GM12872 (cell line): ENCODE measurements at regions not wholly inside any gene's neighbourhood (a gene's known extent, or its start where the extent isn't known, plus 50 kb on each side); places are given as distances from the start of the nearest gene placed in this dataset.
A peak's percentile ranks its signal among the peaks of the same experiment; 100 is the strongest.

Experiments
- CTCF ChIP-seq: IDR thresholded peaks from 3 replicates; pipeline ENCODE4 v1.5.1; 2011; ENCODE audit warnings: low read depth, mild to moderate bottlenecking, low read length, moderate library complexity; ENCODE audit not compliant: insufficient read depth

GRCh38 chr2:9760902-9761228 is 82.4 kb upstream of the TAF1B start:
- no peak for TF ChIP-seq CTCF

DNA sequence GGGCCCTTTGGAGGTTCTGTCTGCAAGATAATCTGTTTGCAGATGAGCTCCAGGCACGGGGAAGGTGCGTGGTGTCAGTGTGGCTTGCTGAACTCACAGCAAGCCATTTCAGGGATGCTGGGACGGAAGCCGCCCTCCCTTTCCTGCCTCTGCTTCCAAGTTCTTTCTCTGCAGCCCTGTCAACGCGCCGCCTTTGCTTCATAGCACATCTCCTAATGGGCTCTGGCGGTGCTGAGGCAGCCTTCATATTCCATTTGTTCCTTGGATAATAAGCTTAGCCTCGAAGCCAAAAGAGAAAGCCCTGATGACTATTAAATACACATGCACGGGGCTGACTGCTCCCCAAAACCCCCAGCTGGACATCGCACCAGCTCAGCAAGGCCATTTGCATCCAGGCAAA is 81.7 kb upstream of the TAF1B start:
- TF ChIP-seq CTCF, result no peak

GRCh38 chr2:9762164-9762563 is 81.1 kb upstream of the TAF1B start:
- no peak for TF ChIP-seq CTCF

- no peak for TF ChIP-seq CTCF
These were observed 80.3 kb upstream of the TAF1B start for GRCh38 chr2:9762941-9763340.

DNA sequence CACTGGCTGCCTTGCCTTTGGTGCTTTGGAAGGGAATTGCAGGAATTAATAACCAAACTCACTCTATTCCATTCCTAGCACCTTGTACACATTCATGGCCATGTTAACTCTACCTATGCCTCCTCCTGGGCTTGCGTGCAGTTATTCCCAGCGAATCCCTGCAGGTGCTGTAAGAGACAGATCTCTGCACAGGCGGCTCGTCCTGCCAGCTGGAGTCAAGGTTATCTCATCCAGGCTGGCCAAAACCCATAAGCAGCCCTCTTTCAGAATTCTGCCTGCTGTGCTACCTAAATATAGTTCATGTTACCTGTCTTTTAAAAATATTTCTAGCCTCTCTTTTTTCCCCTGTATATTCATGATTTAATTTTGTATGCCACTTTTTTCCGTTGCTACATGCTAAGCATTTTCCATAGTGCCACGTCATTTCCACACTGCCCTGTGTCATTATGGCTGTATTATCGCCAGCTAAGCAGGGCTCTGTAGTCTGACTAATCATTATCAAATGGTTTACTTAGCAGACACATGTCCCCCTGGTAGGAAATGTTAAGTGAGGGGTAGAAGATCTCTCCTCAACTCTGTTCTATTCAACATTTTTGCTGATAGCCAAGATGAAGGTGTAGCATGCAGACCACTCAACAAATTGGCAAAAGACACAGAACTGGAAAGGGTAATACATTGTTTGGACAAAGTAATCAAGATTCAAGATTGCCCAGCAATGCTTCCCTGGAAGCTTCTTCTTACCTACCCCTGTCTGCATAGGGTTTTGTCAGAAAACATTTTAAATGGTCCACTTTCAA is 79.7 kb upstream of the TAF1B start:
- TF ChIP-seq CTCF, result no peak

- no peak for TF ChIP-seq CTCF
These were observed 79.0 kb upstream of the TAF1B start for GRCh38 chr2:9764153-9764778.

GRCh38 chr2:9765611-9766531 is 77.4 kb upstream of the TAF1B start:
- peak; percentile 28; the same call in 1 of the 3 replicates for TF ChIP-seq CTCF
